Mucosa of descending colon (tissue), 3 donors: ENCODE measurements at regions not wholly inside any gene's neighbourhood (a gene's known extent, or its start where the extent isn't known, plus 50 kb on each side); places are given as distances from the start of the nearest gene placed in this dataset.

Source experiments
- ATAC-seq: fragments of 200-7000 bp; cut with Tn5 transposase; one replicate; pipeline ENCODE4 v1.9.1; 2020; ENCODE audit warnings: mild to moderate bottlenecking, moderate library complexity
- DNase-seq, 3 donors: peaks; one replicate each; pipeline ENCODE4 v3.0.0-alpha.2; 2020
- H3K36me3 ChIP-seq: fragments of 200-600 bp; one replicate; pipeline ENCODE4 v1.8.0; 2021; ENCODE audit warnings: low read depth, mild to moderate bottlenecking
- H3K4me1 ChIP-seq: fragments of 200-600 bp; one replicate; pipeline ENCODE4 v1.8.0; 2021; ENCODE audit warnings: low read depth, mild to moderate bottlenecking
- H3K4me3 ChIP-seq: fragments of 200-600 bp; one replicate; pipeline ENCODE4 v1.8.0; 2021; ENCODE audit warnings: mild to moderate bottlenecking
- H3K9me3 ChIP-seq: fragments of 200-600 bp; one replicate; pipeline ENCODE4 v1.8.0; 2021; ENCODE audit warnings: mild to moderate bottlenecking
- intact Hi-C, 2 donors: fragments of 100-400 bp; cut with DNase I in 1 of 2; cut with micrococcal nuclease in 1 of 2; formaldehyde crosslinking; loops; one replicate each; pipeline versions ENCODE4 v1.11.0 to v1.11.1; 2022; cut with DNase I, micrococcal nuclease
- TF ChIP-seq, protein P1 (sequence below): fragments of 200-600 bp; IDR thresholded peaks from one replicate; pipeline ENCODE4 v1.8.0; 2022; ENCODE audit warnings: antibody characterized with exemption, mild to moderate bottlenecking
- donor health status: DM: no; HTN: no; CAD: no; lungs with moderate emphysema.
- donor health status: DM: no; HTN: no; CAD: no.
- donor health status: DM: no; HTN: yes; CAD: no.

GRCh38 chr7:131166066-131166465, 161.6 kb upstream of the MKLN1 start:
- TF ChIP-seq, protein P1, sequence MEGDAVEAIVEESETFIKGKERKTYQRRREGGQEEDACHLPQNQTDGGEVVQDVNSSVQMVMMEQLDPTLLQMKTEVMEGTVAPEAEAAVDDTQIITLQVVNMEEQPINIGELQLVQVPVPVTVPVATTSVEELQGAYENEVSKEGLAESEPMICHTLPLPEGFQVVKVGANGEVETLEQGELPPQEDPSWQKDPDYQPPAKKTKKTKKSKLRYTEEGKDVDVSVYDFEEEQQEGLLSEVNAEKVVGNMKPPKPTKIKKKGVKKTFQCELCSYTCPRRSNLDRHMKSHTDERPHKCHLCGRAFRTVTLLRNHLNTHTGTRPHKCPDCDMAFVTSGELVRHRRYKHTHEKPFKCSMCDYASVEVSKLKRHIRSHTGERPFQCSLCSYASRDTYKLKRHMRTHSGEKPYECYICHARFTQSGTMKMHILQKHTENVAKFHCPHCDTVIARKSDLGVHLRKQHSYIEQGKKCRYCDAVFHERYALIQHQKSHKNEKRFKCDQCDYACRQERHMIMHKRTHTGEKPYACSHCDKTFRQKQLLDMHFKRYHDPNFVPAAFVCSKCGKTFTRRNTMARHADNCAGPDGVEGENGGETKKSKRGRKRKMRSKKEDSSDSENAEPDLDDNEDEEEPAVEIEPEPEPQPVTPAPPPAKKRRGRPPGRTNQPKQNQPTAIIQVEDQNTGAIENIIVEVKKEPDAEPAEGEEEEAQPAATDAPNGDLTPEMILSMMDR = no peak

GRCh38 chr7:131170440-131171271, 157.0 kb upstream of the MKLN1 start:
- H3K4me1 ChIP-seq = no peaks in the 10 kb centered on the region
- H3K4me3 ChIP-seq = no peak overlapping the region
- TF ChIP-seq, protein P1 = no peak
- H3K36me3 ChIP-seq = no peaks in the 10 kb centered on the region
- DNase-seq = no peak
- no peaks in the 10 kb centered on the region for H3K9me3 ChIP-seq
- no peak for ATAC-seq
- intact Hi-C loops = no loop called here

More at GRCh38 chr7:131166066-131166465, 161.6 kb upstream of the MKLN1 start:
- DNase-seq = no peak
- Histone ChIP-seq H3K4me1 (no peaks in the 10 kb centered on the region), H3K4me3 (no peak overlapping the region), H3K36me3 (no peaks in the 10 kb centered on the region), H3K9me3 (no peaks in the 10 kb centered on the region)
- intact Hi-C loops = no loop called here
- ATAC-seq = no peak

DNA sequence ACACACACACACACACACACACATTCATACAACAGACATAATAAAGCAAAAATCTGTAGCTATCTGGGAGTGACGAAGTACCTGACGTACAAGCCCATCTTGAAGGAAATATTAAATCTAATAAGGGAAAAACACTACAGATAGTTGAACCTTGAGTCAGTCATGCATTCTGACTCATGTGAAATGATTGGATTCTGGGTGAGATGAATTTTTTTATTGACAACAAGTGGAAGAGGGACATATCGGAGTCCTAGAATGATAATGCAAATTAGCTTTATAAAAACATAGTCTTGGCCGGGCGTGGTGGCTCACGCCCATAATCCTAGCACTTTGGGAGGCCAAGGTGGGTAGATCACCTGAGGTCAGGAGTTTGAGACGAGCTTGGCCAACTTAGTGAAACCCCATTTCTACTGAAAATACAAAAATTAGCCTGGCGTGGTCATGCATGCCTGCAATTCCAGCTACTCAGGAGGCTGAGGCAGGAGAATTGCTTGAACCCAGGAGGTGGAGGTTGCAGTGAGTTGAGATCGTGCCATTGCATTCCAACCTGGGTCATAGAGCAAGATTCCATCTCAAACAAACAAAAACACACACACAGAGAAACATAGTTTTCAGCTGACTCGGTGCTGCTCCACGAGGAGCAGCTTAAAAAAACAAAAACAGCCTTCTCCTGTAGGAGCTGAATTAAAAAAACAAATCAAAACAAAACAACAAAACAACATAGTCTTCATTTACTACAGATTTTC, 154.4 kb upstream of the MKLN1 start:
- TF ChIP-seq, protein P1 = no peak
- no peaks in the 10 kb centered on the region for H3K36me3 ChIP-seq
- no peak for ATAC-seq
- H3K4me3 ChIP-seq = no peak overlapping the region
- no peak for DNase-seq
- intact Hi-C loops = no loop called here
- no peaks in the 10 kb centered on the region for H3K4me1 ChIP-seq
- no peaks in the 10 kb centered on the region for H3K9me3 ChIP-seq

DNA sequence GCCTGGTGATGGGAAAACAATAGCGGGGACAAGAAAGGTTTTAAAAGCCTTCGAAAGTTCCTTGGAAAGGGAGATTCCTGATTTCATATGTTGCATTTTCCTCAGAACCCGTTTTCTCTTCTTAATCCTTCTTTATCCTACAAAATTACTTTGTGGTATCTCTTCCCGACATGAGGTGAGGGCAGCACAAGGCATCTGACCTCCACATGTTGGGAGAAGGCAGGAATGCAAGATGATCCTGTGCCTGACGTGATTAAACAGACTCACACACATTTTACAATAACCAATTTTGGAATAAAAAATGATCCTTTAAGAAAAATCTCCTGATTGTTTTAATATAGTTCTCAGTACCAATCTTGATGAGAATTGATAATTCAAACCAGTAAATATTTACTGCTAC, 153.3 kb upstream of the MKLN1 start:
- H3K9me3 ChIP-seq = no peaks in the 10 kb centered on the region
- intact Hi-C loops = no loop called here
- DNase-seq = no peak

GRCh38 chr7:131174855-131175254, 152.8 kb upstream of the MKLN1 start:
- ATAC-seq = no peak
- Histone ChIP-seq H3K9me3 (no peaks in the 10 kb centered on the region), H3K4me1 (no peaks in the 10 kb centered on the region), H3K4me3 (no peak overlapping the region), H3K36me3 (no peaks in the 10 kb centered on the region)
- intact Hi-C loops = no loop called here
- TF ChIP-seq, protein P1 = no peak
- DNase-seq = no peak

More for the DNA sequence above, 153.3 kb upstream of the MKLN1 start:
- Histone ChIP-seq H3K36me3 (no peaks in the 10 kb centered on the region), H3K4me1 (no peaks in the 10 kb centered on the region), H3K4me3 (no peak overlapping the region)
- ATAC-seq = no peak
- TF ChIP-seq, protein P1 = no peak
